Smooth muscle cell (in vitro differentiated cells): ENCODE measurements at regions not wholly inside any gene's neighbourhood (a gene's known extent, or its start where the extent isn't known, plus 50 kb on each side); places are given as distances from the start of the nearest gene placed in this dataset.

Experiments
- DNase-seq: peaks from one replicate; lab custom pipeline; 2025; ENCODE audit not compliant: unreplicated experiment; lab: John Stamatoyannopoulos, UW
- H2AFZ ChIP-seq: fragments of 200-600 bp; sonication (generic); 2 replicates; pipeline ENCODE4 v1.6.0; 2016; ENCODE audit warnings: antibody characterized with exemption, low read depth, mild to moderate bottlenecking
- H3F3A ChIP-seq: fragments of 200-600 bp; sonication (generic); 2 replicates; pipeline ENCODE4 v1.6.0; 2017; ENCODE audit warnings: antibody characterized with exemption, low read depth
- H3K27ac ChIP-seq: fragments of 200-600 bp; sonication (generic); 2 replicates; pipeline ENCODE4 v1.5.1; 2016; ENCODE audit warnings: low read depth, mild to moderate bottlenecking
- H3K27me3 ChIP-seq: fragments of 200-600 bp; sonication (generic); 2 replicates; pipeline ENCODE4 v1.6.1; 2016; ENCODE audit warnings: low read depth, mild to moderate bottlenecking
- H3K36me3 ChIP-seq: fragments of 200-600 bp; sonication (generic); 2 replicates; pipeline ENCODE4 v1.5.1; 2016; ENCODE audit warnings: low read depth
- H3K4me1 ChIP-seq: fragments of 200-600 bp; sonication (generic); 2 replicates; pipeline ENCODE4 v1.5.1; 2016; ENCODE audit warnings: low read depth
- H3K4me2 ChIP-seq: fragments of 200-600 bp; sonication (generic); 2 replicates; pipeline ENCODE4 v1.6.0; 2016; ENCODE audit warnings: mild to moderate bottlenecking
- H3K4me3 ChIP-seq: fragments of 200-600 bp; sonication (generic); 2 replicates; pipeline ENCODE4 v1.5.1; 2016; ENCODE audit warnings: mild to moderate bottlenecking
- H3K79me2 ChIP-seq: fragments of 200-600 bp; sonication (generic); 2 replicates; pipeline ENCODE4 v1.6.0; 2016; ENCODE audit warnings: low read depth, mild to moderate bottlenecking
- H3K9ac ChIP-seq: fragments of 200-600 bp; sonication (generic); 2 replicates; pipeline ENCODE4 v1.6.0; 2016; ENCODE audit warnings: low read depth
- H3K9me3 ChIP-seq: fragments of 200-600 bp; sonication (generic); replicated peaks from 2 replicates; pipeline ENCODE4 v1.5.1; 2016; ENCODE audit warnings: low read depth
- H4K20me1 ChIP-seq: fragments of 200-600 bp; sonication (generic); 2 replicates; pipeline ENCODE4 v1.6.0; 2016; ENCODE audit warnings: low read depth
- CTCF ChIP-seq: fragments of 200-600 bp; sonication (generic); IDR thresholded peaks from 2 replicates; pipeline ENCODE4 v1.5.1; 2017; ENCODE audit warnings: borderline replicate concordance, mild to moderate bottlenecking, antibody characterized with exemption; ENCODE audit not compliant: insufficient read depth, poor library complexity, severe bottlenecking
- WGBS: methylation state at CpG from one replicate; pipeline ENCODE4 v1.1.7; 2016; ENCODE audit warnings: low lambda C conversion rate; 5-methylcytosine and 5-hydroxymethylcytosine counted together

- no peak overlapping the region for H3K4me2 ChIP-seq
- WGBS = 88% methylated on average over 2 of the region's 2 CpGs
- no peak for DNase-seq
- no peaks in the 10 kb centered on the region for H3K9me3 ChIP-seq
- no peaks in the 10 kb centered on the region for H3K27me3 ChIP-seq
- H3K36me3 ChIP-seq = no peaks in the 10 kb centered on the region
- no peak overlapping the region for H3K27ac ChIP-seq
- no peak for TF ChIP-seq CTCF
- no peaks in the 10 kb centered on the region for H4K20me1 ChIP-seq
- no peaks in the 10 kb centered on the region for H3K79me2 ChIP-seq
- H3K9ac ChIP-seq = no peak overlapping the region
- no peak overlapping the region for H3K4me3 ChIP-seq
- H3K4me1 ChIP-seq = no peaks in the 10 kb centered on the region
- H2AFZ ChIP-seq = no peak overlapping the region
- no peaks in the 10 kb centered on the region for H3F3A ChIP-seq
Measured at GRCh38 chr10:36333446-36333845, 691.4 kb upstream of the FZD8 start.

DNA sequence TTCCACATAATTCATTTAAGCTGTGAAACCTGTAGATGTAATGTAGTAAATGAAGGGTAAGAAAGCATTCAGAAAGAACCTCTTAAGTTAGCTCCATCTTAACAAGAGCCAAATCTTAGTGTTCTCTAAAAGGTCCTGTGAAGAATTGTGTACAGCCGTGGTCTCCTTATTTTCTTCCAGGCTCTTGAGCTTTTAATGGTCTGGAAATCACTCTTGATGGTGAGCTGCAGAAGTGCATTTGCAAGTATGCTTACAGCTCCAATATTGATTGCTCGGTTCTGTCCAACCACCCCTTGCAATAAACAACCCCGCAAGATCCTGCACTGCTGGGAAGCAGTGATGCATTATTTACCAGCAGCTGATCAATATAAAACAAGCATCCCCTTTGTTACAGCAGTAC, 690.8 kb upstream of the FZD8 start:
- H4K20me1 ChIP-seq = no peaks in the 10 kb centered on the region
- H3K27me3 ChIP-seq = no peaks in the 10 kb centered on the region
- no peak for TF ChIP-seq CTCF
- no peak overlapping the region for H3K4me2 ChIP-seq
- H3K4me1 ChIP-seq = no peaks in the 10 kb centered on the region
- no peak overlapping the region for H3K27ac ChIP-seq
- H3F3A ChIP-seq = no peaks in the 10 kb centered on the region
- H3K36me3 ChIP-seq = no peaks in the 10 kb centered on the region
- no peak overlapping the region for H3K4me3 ChIP-seq
- no peak overlapping the region for H2AFZ ChIP-seq
- no peak overlapping the region for H3K9ac ChIP-seq
- no peaks in the 10 kb centered on the region for H3K79me2 ChIP-seq
- 86% methylated on average over 3 of the region's 3 CpGs for WGBS
- H3K9me3 ChIP-seq = no peaks in the 10 kb centered on the region
- no peak for DNase-seq

DNA sequence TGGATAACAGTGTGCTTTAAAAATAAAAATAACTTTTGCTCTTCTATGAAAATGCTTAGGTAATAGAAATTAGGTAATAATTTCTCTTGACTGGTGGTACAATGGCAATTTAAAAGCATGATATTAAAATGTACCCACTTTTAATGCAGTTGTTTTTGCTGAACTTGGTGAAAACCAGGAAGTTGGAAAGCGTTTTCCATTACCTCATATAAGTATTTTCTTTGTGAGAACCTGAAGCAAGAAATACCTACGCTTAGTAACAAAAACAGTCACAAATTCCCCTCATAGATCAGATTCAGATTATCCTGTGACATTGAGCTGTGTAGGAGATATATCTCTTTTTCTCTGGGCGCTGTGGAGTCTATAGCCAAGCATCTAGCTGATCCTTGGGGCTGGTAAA, 689.0 kb upstream of the FZD8 start:
- no peak overlapping the region for H3K4me2 ChIP-seq
- H3K27ac ChIP-seq = no peak overlapping the region
- H3K79me2 ChIP-seq = no peaks in the 10 kb centered on the region
- no peak overlapping the region for H2AFZ ChIP-seq
- no peaks in the 10 kb centered on the region for H3K36me3 ChIP-seq
- H3F3A ChIP-seq = no peaks in the 10 kb centered on the region
- no peaks in the 10 kb centered on the region for H3K4me1 ChIP-seq
- H4K20me1 ChIP-seq = no peaks in the 10 kb centered on the region
- H3K9ac ChIP-seq = no peak overlapping the region
- no peaks in the 10 kb centered on the region for H3K9me3 ChIP-seq
- H3K27me3 ChIP-seq = no peaks in the 10 kb centered on the region
- WGBS = 99% methylated on average over 3 of the region's 3 CpGs
- no peak for TF ChIP-seq CTCF
- DNase-seq = no peak
- H3K4me3 ChIP-seq = no peak overlapping the region

- DNase-seq = no peak
- Histone ChIP-seq H3K4me1 (no peaks in the 10 kb centered on the region), H3K27me3 (no peaks in the 10 kb centered on the region), H3K36me3 (no peaks in the 10 kb centered on the region), H3K79me2 (no peaks in the 10 kb centered on the region), H3K4me3 (no peak overlapping the region), H3K4me2 (no peak overlapping the region), H2AFZ (no peak overlapping the region), H3K9ac (no peak overlapping the region), H4K20me1 (no peaks in the 10 kb centered on the region), H3F3A (no peaks in the 10 kb centered on the region), H3K27ac (no peak overlapping the region), H3K9me3 (no peaks in the 10 kb centered on the region)
- WGBS = 57% methylated on average over 2 of the region's 2 CpGs
- no peak for TF ChIP-seq CTCF
Measured at GRCh38 chr10:36325815-36326214, 683.7 kb upstream of the FZD8 start.
